HG02571 (cell line): ENCODE measurements at regions not wholly inside any gene's neighbourhood (a gene's known extent, or its start where the extent isn't known, plus 50 kb on each side); places are given as distances from the start of the nearest gene placed in this dataset.

Experiments used
- ATAC-seq: cut with Tn5 transposase; IDR thresholded peaks from one replicate; pipeline ENCODE4 v1.9.1; 2021; ENCODE audit warnings: mild to moderate bottlenecking, moderate library complexity; ENCODE audit not compliant: unreplicated experiment

GRCh38 chrX:107502316-107502715, 52.9 kb downstream of the FRMPD3 start:
- ATAC-seq: no peak

GRCh38 chrX:107504006-107504405, 54.6 kb downstream of the FRMPD3 start:
- ATAC-seq: no peak

- ATAC-seq: no peak
These were observed 55.8 kb downstream of the FRMPD3 start for GRCh38 chrX:107505223-107505622.

- no peak for ATAC-seq
These were observed 57.2 kb downstream of the FRMPD3 start for GRCh38 chrX:107506596-107507031.

- no peak for ATAC-seq
These were observed 57.8 kb downstream of the FRMPD3 start for GRCh38 chrX:107507093-107507743.

GRCh38 chrX:107507744-107508117, 58.3 kb downstream of the FRMPD3 start:
- ATAC-seq: no peak

GRCh38 chrX:107508925-107509324, 59.5 kb downstream of the FRMPD3 start:
- ATAC-seq: no peak

GRCh38 chrX:107514944-107515343, 65.5 kb downstream of the FRMPD3 start:
- no peak for ATAC-seq

GRCh38 chrX:107521877-107522586, 72.6 kb downstream of the FRMPD3 start:
- ATAC-seq: no peak

- ATAC-seq: no peak
These were observed 73.4 kb downstream of the FRMPD3 start for GRCh38 chrX:107522901-107523300.

GRCh38 chrX:107526141-107526540, 76.7 kb downstream of the FRMPD3 start:
- no peak for ATAC-seq

- no peak for ATAC-seq
These were observed 80.7 kb downstream of the FRMPD3 start for GRCh38 chrX:107530141-107530540.

- ATAC-seq: no peak
These were observed 88.4 kb downstream of the FRMPD3 start for GRCh38 chrX:107537815-107538214.

GRCh38 chrX:107541244-107541643, 87.1 kb upstream of the PRPS1 start:
- no peak for ATAC-seq

- ATAC-seq: no peak
These were observed 86.3 kb upstream of the PRPS1 start for GRCh38 chrX:107542040-107542439.

- ATAC-seq: no peak
These were observed 85.8 kb upstream of the PRPS1 start for GRCh38 chrX:107542500-107542899.

GRCh38 chrX:107547621-107548020, 80.7 kb upstream of the PRPS1 start:
- no peak for ATAC-seq

- no peak for ATAC-seq
These were observed 79.5 kb upstream of the PRPS1 start for GRCh38 chrX:107548775-107549174.

- no peak for ATAC-seq
These were observed 78.8 kb upstream of the PRPS1 start for GRCh38 chrX:107549504-107549903.

- no peak for ATAC-seq
These were observed 76.8 kb upstream of the PRPS1 start for GRCh38 chrX:107551546-107551945.

GRCh38 chrX:107552930-107553329, 75.4 kb upstream of the PRPS1 start:
- ATAC-seq: no peak

GRCh38 chrX:107556967-107557366, 71.3 kb upstream of the PRPS1 start:
- no peak for ATAC-seq

- ATAC-seq: no peak
These were observed 68.8 kb upstream of the PRPS1 start for GRCh38 chrX:107559506-107559905.
